Panc1 (cell line): ENCODE measurements at regions not wholly inside any gene's neighbourhood (a gene's known extent, or its start where the extent isn't known, plus 50 kb on each side); places are given as distances from the start of the nearest gene placed in this dataset.

Source experiments
- ATAC-seq: fragments of 200-7000 bp; cut with Tn5 transposase; 2 replicates; pipeline ENCODE4 v1.9.1; 2020; ENCODE audit warnings: mild to moderate bottlenecking, moderate library complexity
- BruUV-seq: library from RNA; stranded (reverse); fragments of 400-500 nt; replicated peaks from 2 replicates; lab custom pipeline; 2021; lab: Mats Ljungman, UMichigan
- CTCF ChIA-PET: fragments of 300-600 bp; sonication (Branson Sonifier 250); formaldehyde crosslinking; loops from one replicate; lab custom pipeline; 2022; ENCODE audit warnings: antibody characterized with exemption; lab: Charles Lee
- POLR2A ChIA-PET: fragments of 300-600 bp; sonication (Branson Sonifier 250); formaldehyde crosslinking; loops from one replicate; lab custom pipeline; 2022; ENCODE audit warnings: antibody characterized with exemption; lab: Charles Lee
- DNase-seq: peaks from one replicate; pipeline ENCODE4 v3.0.0-alpha.2; 2010; ENCODE audit warnings: low read depth, low spot score
- H3K27ac ChIP-seq: 2 replicates; pipeline ENCODE4 v1.5.1; 2011; ENCODE audit warnings: mild to moderate bottlenecking, low read length, inconsistent platforms
- H3K27me3 ChIP-seq: fragments of 200-500 bp; sonication (Bioruptor generic); 2 replicates; pipeline ENCODE4 v1.6.0; 2014; ENCODE audit warnings: low read length, inconsistent platforms; ENCODE audit not compliant: control insufficient read depth, insufficient read depth
- H3K36me3 ChIP-seq: fragments of 200-500 bp; sonication (Bioruptor generic); 2 replicates; pipeline ENCODE4 v1.5.1; 2014; ENCODE audit warnings: inconsistent platforms, mild to moderate bottlenecking, low read length, moderate library complexity; ENCODE audit not compliant: control insufficient read depth, insufficient read depth
- H3K4me1 ChIP-seq: 2 replicates; pipeline ENCODE4 v1.5.1; 2011; ENCODE audit warnings: inconsistent platforms, mild to moderate bottlenecking, low read length, moderate library complexity; ENCODE audit not compliant: control insufficient read depth, insufficient read depth
- H3K4me3 ChIP-seq, 2 experiments: 2 replicates each; pipeline ENCODE4 v1.5.1; 2011 to 2012; ENCODE audit warnings: low read depth in 2 of 2, low read length in 2 of 2, mild to moderate bottlenecking in 2 of 2, inconsistent platforms in 1 of 2, moderate library complexity in 1 of 2
- H3K9me3 ChIP-seq: fragments of 200-500 bp; sonication (Bioruptor generic); 2 replicates; pipeline ENCODE4 v1.5.1; 2014; ENCODE audit warnings: low read depth, mild to moderate bottlenecking, inconsistent platforms, low read length, moderate library complexity; ENCODE audit not compliant: control insufficient read depth, insufficient read depth
- CTCF ChIP-seq: fragments of 450-650 bp; IDR thresholded peaks from 2 replicates; pipeline ENCODE4 v1.5.1; 2017; ENCODE audit warnings: mild to moderate bottlenecking
- POLR2AphosphoS5 ChIP-seq: IDR thresholded peaks from 2 replicates; pipeline ENCODE4 v1.6.1; 2012; ENCODE audit warnings: mild to moderate bottlenecking, low read depth, low read length, moderate library complexity
- REST ChIP-seq, 2 experiments: IDR thresholded peaks; 2 replicates each; pipeline ENCODE4 v1.6.1; 2011 to 2012; ENCODE audit warnings: low read depth in 2 of 2, control low read depth in 1 of 2, low read length in 1 of 2, mild to moderate bottlenecking in 1 of 2, moderate library complexity in 1 of 2; ENCODE audit not compliant: insufficient read depth in 1 of 2
- SIN3A ChIP-seq: IDR thresholded peaks from 2 replicates; pipeline ENCODE4 v1.6.1; 2012; ENCODE audit warnings: low read depth, mild to moderate bottlenecking, low read length, moderate library complexity, borderline replicate concordance; ENCODE audit not compliant: insufficient read depth
- TCF7L2 ChIP-seq: IDR thresholded peaks from 2 replicates; pipeline ENCODE4 v1.6.1; 2011; ENCODE audit warnings: mild to moderate bottlenecking, low read depth, low read length, inconsistent platforms
- in situ Hi-C: cut with HindIII; loops from 2 replicates; pipeline ENCODE4 v1.10.0; 2016; ENCODE audit warnings: low sequenced_read_pairs, low pct_unique_long_range_greater_than_20kb
- intact Hi-C: fragments of 100-400 bp; cut with micrococcal nuclease; formaldehyde crosslinking; loops from one replicate; pipeline ENCODE4 v1.10.0; 2022; ENCODE audit not compliant: unreplicated experiment

GRCh38 chr16:72367851-72368250 is 195.9 kb upstream of the PMFBP1 start:
- ATAC-seq (no peak), DNase-seq (no peak)
- intact Hi-C loops: no loop called here
- POLR2A ChIA-PET: no interaction called here
- Histone ChIP-seq H3K4me3 (no peak overlapping the region), H3K4me1 (no peaks in the 10 kb centered on the region), H3K27me3 (no peaks in the 10 kb centered on the region), H3K9me3 (no peaks in the 10 kb centered on the region), H3K36me3 (no peaks in the 10 kb centered on the region), H3K27ac (no peak overlapping the region)
- no TSS peak for BruUV-seq
- no peak for TF ChIP-seq TCF7L2
- no peak for TF ChIP-seq POLR2AphosphoS5
- no peak for TF ChIP-seq SIN3A
- TF ChIP-seq CTCF: no peak
- TF ChIP-seq REST (IDR thresholded peaks at IDR 0.05; ENCODE audit: insufficient read depth in 1 of 2, low read depth in 2 of 2, low read length in 1 of 2): no peak
- CTCF ChIA-PET: no interaction called here
- in situ Hi-C loops: no loop called here

- in situ Hi-C loops (no loop called here), intact Hi-C loops (no loop called here)
- Histone ChIP-seq H3K27me3 (no peaks in the 10 kb centered on the region), H3K4me3 (no peak overlapping the region), H3K36me3 (no peaks in the 10 kb centered on the region), H3K9me3 (no peaks in the 10 kb centered on the region), H3K4me1 (no peaks in the 10 kb centered on the region), H3K27ac (no peak overlapping the region)
- ATAC-seq (no peak), DNase-seq (no peak)
- no peak for TF ChIP-seq POLR2AphosphoS5
- no peak for TF ChIP-seq TCF7L2
- no peak for TF ChIP-seq REST (IDR thresholded peaks at IDR 0.05; ENCODE audit: insufficient read depth in 1 of 2, low read depth in 2 of 2, low read length in 1 of 2)
- no peak for TF ChIP-seq SIN3A
- no peak for TF ChIP-seq CTCF
- ChIA-PET POLR2A (no interaction called here), CTCF (no interaction called here)
- BruUV-seq: no TSS peak
Measured at GRCh38 chr16:72362973-72363372, 191.0 kb upstream of the PMFBP1 start.
